Endothelial cell of umbilical vein (primary cell): ENCODE measurements at regions not wholly inside any gene's neighbourhood (a gene's known extent, or its start where the extent isn't known, plus 50 kb on each side); places are given as distances from the start of the nearest gene placed in this dataset.

ENCODE experiments used
- BruUV-seq: library from RNA; stranded (reverse); fragments of 400-500 nt; replicated peaks from 2 replicates; lab custom pipeline; 2021; lab: Mats Ljungman, UMichigan
- CTCF ChIA-PET: fragments of 300-600, 350-600 bp; sonication (Branson Sonifier 250); formaldehyde crosslinking; loops from one replicate; lab custom pipeline; 2021; ENCODE audit warnings: antibody characterized with exemption, inconsistent platforms; lab: Charles Lee
- POLR2A ChIA-PET: fragments of 300-600, 350-600 bp; sonication (Branson Sonifier 250); formaldehyde crosslinking; loops from one replicate; lab custom pipeline; 2021; ENCODE audit warnings: antibody characterized with exemption, inconsistent platforms; lab: Charles Lee
- DNase-seq: peaks from one replicate; pipeline ENCODE4 v3.0.0-alpha.2; 2011; ENCODE audit warnings: low read depth, low spot score
- FAIRE-seq: peaks from 2 replicates; lab custom pipeline; 2011; peaks lifted over from hg19 to GRCh38; lab: Jason Lieb, UNC
- H2AFZ ChIP-seq: 2 replicates; pipeline ENCODE4 v1.6.0; 2012; ENCODE audit warnings: low read depth, low read length, control low read depth, inconsistent platforms
- H3K27ac ChIP-seq: 2 replicates; pipeline ENCODE4 v1.5.1; 2011; ENCODE audit warnings: low read depth, mild to moderate bottlenecking, control low read depth, low read length, moderate library complexity; ENCODE audit not compliant: insufficient read depth
- H3K27me3 ChIP-seq, 2 experiments: 2 replicates each; pipeline versions ENCODE4 v1.6.0 to v1.6.1; 2011; ENCODE audit warnings: low read length in 2 of 2, mixed read lengths in 1 of 2; ENCODE audit not compliant: control insufficient read depth in 2 of 2, insufficient read depth in 2 of 2
- H3K36me3 ChIP-seq, 2 experiments: 2 replicates in 1 of 2; 3 replicates in 1 of 2; pipeline ENCODE4 v1.5.1; 2011; ENCODE audit warnings: low read length in 2 of 2, mild to moderate bottlenecking in 1 of 2, moderate library complexity in 1 of 2; ENCODE audit not compliant: control insufficient read depth in 2 of 2, insufficient read depth in 2 of 2; ENCODE audit errors: extremely low read depth in 1 of 2
- H3K4me1 ChIP-seq: 3 replicates; pipeline ENCODE4 v1.5.1; 2011; ENCODE audit warnings: mild to moderate bottlenecking, low read length; ENCODE audit not compliant: control insufficient read depth, insufficient read depth; ENCODE audit errors: extremely low read depth
- H3K4me2 ChIP-seq: 2 replicates; pipeline ENCODE4 v1.6.1; 2011; ENCODE audit warnings: low read length, control low read depth, mixed read lengths; ENCODE audit not compliant: insufficient read depth
- H3K4me3 ChIP-seq, 3 experiments: fragments of 200-600 bp in 1 of 3; sonication (generic), shearing (Covaris generic) in 1 of 3; replicated peaks in 1 of 3; 2 replicates each; pipeline ENCODE4 v1.5.1; 2011 to 2016; ENCODE audit warnings: control low read depth in 3 of 3, low read length in 3 of 3, mild to moderate bottlenecking in 2 of 3, inconsistent platforms in 1 of 3, low read depth in 1 of 3, moderate library complexity in 1 of 3; ENCODE audit not compliant: insufficient read depth in 1 of 3
- H3K79me2 ChIP-seq: 2 replicates; pipeline ENCODE4 v1.6.0; 2012; ENCODE audit warnings: low read length, inconsistent platforms; ENCODE audit not compliant: control insufficient read depth, insufficient read depth
- H3K9ac ChIP-seq: replicated peaks from 2 replicates; pipeline ENCODE3; 2011; ENCODE audit warnings: low read length, control low read depth; ENCODE audit not compliant: insufficient read depth; ENCODE audit errors: extremely low read depth
- H3K9me1 ChIP-seq: replicated peaks from 3 replicates; pipeline ENCODE4 v1.6.0; 2011; ENCODE audit warnings: mild to moderate bottlenecking, low read length; ENCODE audit not compliant: control insufficient read depth, insufficient read depth; ENCODE audit errors: extremely low read depth
- H3K9me3 ChIP-seq: replicated peaks from 2 replicates; pipeline ENCODE4 v1.5.1; 2012; ENCODE audit warnings: low read length, inconsistent platforms; ENCODE audit not compliant: control insufficient read depth, insufficient read depth
- H4K20me1 ChIP-seq: replicated peaks from 2 replicates; pipeline ENCODE3; 2011; ENCODE audit warnings: mild to moderate bottlenecking, low read length; ENCODE audit not compliant: control insufficient read depth, insufficient read depth; ENCODE audit errors: extremely low read depth
- FOS ChIP-seq: IDR thresholded peaks from 2 replicates; pipeline ENCODE4 v1.6.1; 2011; ENCODE audit warnings: mild to moderate bottlenecking, low read length, moderate library complexity, borderline replicate concordance; ENCODE audit not compliant: insufficient read depth
- JUN ChIP-seq: IDR thresholded peaks from 2 replicates; pipeline ENCODE4 v1.6.1; 2011; ENCODE audit warnings: borderline replicate concordance, low read depth; ENCODE audit not compliant: insufficient read length, insufficient read depth
- MAX ChIP-seq: IDR thresholded peaks from 2 replicates; pipeline ENCODE4 v1.6.1; 2011; ENCODE audit not compliant: insufficient read depth, insufficient read length
- MYC ChIP-seq: IDR thresholded peaks from one replicate; pipeline ENCODE4 v1.6.1; 2011; ENCODE audit warnings: mild to moderate bottlenecking, low read depth, low read length
- POLR2A ChIP-seq: IDR thresholded peaks from 2 replicates; pipeline ENCODE4 v1.6.1; 2012; ENCODE audit warnings: low read depth, mild to moderate bottlenecking, control low read depth, low read length
- dilution Hi-C: fragments of 300-500 bp; cut with MboI; formaldehyde crosslinking; loops from one replicate; pipeline ENCODE4 v1.15.0; 2019; ENCODE audit warnings: low sequenced_read_pairs; ENCODE audit not compliant: extremely low pct_ligation_motif_present
- intact Hi-C: fragments of 100-400 bp; cut with micrococcal nuclease; formaldehyde crosslinking; loops from one replicate; pipeline ENCODE4 v1.10.0; 2022

DNA sequence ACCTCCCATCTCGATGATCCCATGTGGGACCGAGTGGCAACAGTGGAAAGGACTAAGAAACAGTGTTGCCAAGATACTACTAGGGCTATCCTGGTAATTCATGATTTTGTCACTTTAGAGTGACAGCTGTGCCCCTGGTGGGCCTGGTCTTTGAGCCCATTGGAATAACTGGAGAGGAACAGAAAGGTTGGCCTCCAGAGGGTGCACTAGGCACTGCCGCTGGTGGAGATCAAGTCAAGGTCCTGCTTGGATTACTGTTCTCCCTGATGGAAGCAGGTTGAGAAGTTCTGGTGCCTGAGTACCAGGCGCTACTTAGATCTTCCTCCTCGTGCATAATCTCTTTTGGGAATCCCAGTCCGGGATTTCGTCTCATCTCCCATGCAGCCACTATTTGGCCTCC lies 129.6 kb downstream of the SEC61B start:
- H3K4me2 ChIP-seq: no peak overlapping the region
- CTCF ChIA-PET: no interaction called here
- FAIRE-seq (no peak), DNase-seq (no peak)
- H3K4me1 ChIP-seq: peaks cover 10% of the 10 kb centered on the region
- H3K27ac ChIP-seq: no peak overlapping the region
- no peaks in the 10 kb centered on the region for H4K20me1 ChIP-seq
- no peaks in the 10 kb centered on the region for H3K36me3 ChIP-seq
- dilution Hi-C loops (no loop called here), intact Hi-C loops (no loop called here)
- H3K4me3 ChIP-seq: no peak overlapping the region
- H3K9me1 ChIP-seq: no peaks in the 10 kb centered on the region
- no TSS peak for BruUV-seq
- peaks cover 0 to 4% of the 10 kb centered on the region in 2 experiments for H3K27me3 ChIP-seq
- TF ChIP-seq FOS (no peak), MYC (no peak), JUN (no peak)
- H2AFZ ChIP-seq: no peak overlapping the region
- H3K9ac ChIP-seq: no peak overlapping the region
- H3K79me2 ChIP-seq: no peaks in the 10 kb centered on the region
- POLR2A ChIA-PET: no interaction called here
- H3K9me3 ChIP-seq: no peaks in the 10 kb centered on the region

GRCh38 chr9:99352826-99353225 lies 130.7 kb downstream of the SEC61B start:
- no peak for TF ChIP-seq FOS
- TF ChIP-seq MAX: no peak
- TF ChIP-seq POLR2A: no peak
- DNase-seq: no peak
- Histone ChIP-seq H3K27me3 (peaks cover 0 to 4% of the 10 kb centered on the region in 2 experiments), H3K9ac (no peak overlapping the region), H3K27ac (no peak overlapping the region), H3K79me2 (no peaks in the 10 kb centered on the region), H3K4me2 (no peak overlapping the region), H4K20me1 (no peaks in the 10 kb centered on the region), H2AFZ (no peak overlapping the region), H3K4me1 (peaks cover 10% of the 10 kb centered on the region), H3K9me3 (no peaks in the 10 kb centered on the region), H3K9me1 (no peaks in the 10 kb centered on the region), H3K4me3 (no peak overlapping the region), H3K36me3 (no peaks in the 10 kb centered on the region)
- intact Hi-C loops: no loop called here
- ChIA-PET CTCF (no interaction called here), POLR2A (no interaction called here)
- dilution Hi-C loops: no loop called here
- no peak for FAIRE-seq
- no TSS peak for BruUV-seq
